Embryonic facial prominence (tissue), 1 donor: ENCODE measurements at regions not wholly inside any gene's neighbourhood (a gene's known extent, or its start where the extent isn't known, plus 50 kb on each side); places are given as distances from the start of the nearest gene placed in this dataset.

Experiments
- DNase-seq: peaks from one replicate; pipeline ENCODE4 v3.0.0-alpha.2; 2016; ENCODE audit errors: extremely low spot score

- DNase-seq = no peak
These were observed 72.3 kb upstream of the BOC start for GRCh38 chr3:113138839-113139743.

GRCh38 chr3:113140876-113141275, 70.5 kb upstream of the BOC start:
- DNase-seq = no peak

GRCh38 chr3:113141543-113141942, 69.8 kb upstream of the BOC start:
- no peak for DNase-seq

- no peak for DNase-seq
These were observed 68.9 kb upstream of the BOC start for GRCh38 chr3:113142476-113142875.

GRCh38 chr3:113143353-113143752, 68.0 kb upstream of the BOC start:
- DNase-seq = no peak

GRCh38 chr3:113147681-113148261, 63.6 kb upstream of the BOC start:
- peak; percentile 75 for DNase-seq

GRCh38 chr3:113148284-113148683, 63.1 kb upstream of the BOC start:
- peak; percentile 69 for DNase-seq

GRCh38 chr3:113150250-113150649, 61.1 kb upstream of the BOC start:
- no peak for DNase-seq

GRCh38 chr3:113151461-113152031, 59.8 kb upstream of the BOC start:
- no peak for DNase-seq

GRCh38 chr3:113152849-113153248, 58.5 kb upstream of the BOC start:
- DNase-seq = no peak

- DNase-seq = no peak
These were observed 57.8 kb upstream of the BOC start for GRCh38 chr3:113153499-113154107.

GRCh38 chr3:113156816-113157333, 54.5 kb upstream of the BOC start:
- no peak for DNase-seq

GRCh38 chr3:113157408-113158030, 53.8 kb upstream of the BOC start:
- no peak for DNase-seq

GRCh38 chr3:113158171-113158570, 53.2 kb upstream of the BOC start:
- DNase-seq = no peak
